H54 (cell line): ENCODE measurements at regions not wholly inside any gene's neighbourhood (a gene's known extent, or its start where the extent isn't known, plus 50 kb on each side); places are given as distances from the start of the nearest gene placed in this dataset.

Experiments
- DNase-seq: peaks from one replicate; pipeline ENCODE4 v3.0.0; 2011; ENCODE audit warnings: low spot score, mixed read lengths; ENCODE audit not compliant: insufficient read length
- FAIRE-seq: peaks from 3 replicates; lab custom pipeline; 2011; peaks lifted over from hg19 to GRCh38; lab: Jason Lieb, UNC
- POLR2A ChIP-seq: IDR thresholded peaks from 2 replicates; pipeline ENCODE4 v1.6.1; 2011; ENCODE audit warnings: low read depth, mild to moderate bottlenecking, low read length

DNA sequence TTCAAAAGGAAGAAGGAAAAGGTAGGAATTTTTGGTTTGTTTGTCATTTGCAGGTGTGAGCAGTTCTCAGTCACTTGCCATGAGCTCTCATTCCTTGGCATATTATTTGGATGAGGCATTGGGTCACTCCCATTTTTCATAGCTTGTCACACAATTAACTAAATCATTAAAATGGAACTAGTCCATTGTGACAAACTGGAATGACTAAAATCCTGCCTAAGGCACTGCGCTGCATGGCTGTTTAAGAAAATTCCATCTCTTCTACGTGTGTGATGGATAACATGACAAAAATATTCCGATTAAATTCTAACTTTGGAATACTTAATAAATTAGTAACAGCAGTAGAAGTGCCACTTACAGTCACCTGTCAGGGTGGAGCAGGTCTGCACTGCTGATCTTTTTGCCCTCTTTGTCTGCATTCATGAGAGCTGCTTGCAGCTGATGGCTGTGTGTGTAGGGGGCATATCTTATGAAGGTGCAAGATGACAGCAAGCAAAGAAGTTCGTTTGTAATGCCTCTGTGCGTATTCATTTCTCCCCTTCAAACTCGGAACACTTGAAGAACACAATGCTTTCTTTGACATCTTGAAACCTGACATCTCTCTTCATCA is 1292.6 kb upstream of the MAP3K7 start:
- TF ChIP-seq POLR2A: no peak
- DNase-seq (no peak), FAIRE-seq (no peak)

GRCh38 chr6:91877994-91878393 is 1291.1 kb upstream of the MAP3K7 start:
- FAIRE-seq (no peak), DNase-seq (no peak)
- TF ChIP-seq POLR2A: no peak

DNA sequence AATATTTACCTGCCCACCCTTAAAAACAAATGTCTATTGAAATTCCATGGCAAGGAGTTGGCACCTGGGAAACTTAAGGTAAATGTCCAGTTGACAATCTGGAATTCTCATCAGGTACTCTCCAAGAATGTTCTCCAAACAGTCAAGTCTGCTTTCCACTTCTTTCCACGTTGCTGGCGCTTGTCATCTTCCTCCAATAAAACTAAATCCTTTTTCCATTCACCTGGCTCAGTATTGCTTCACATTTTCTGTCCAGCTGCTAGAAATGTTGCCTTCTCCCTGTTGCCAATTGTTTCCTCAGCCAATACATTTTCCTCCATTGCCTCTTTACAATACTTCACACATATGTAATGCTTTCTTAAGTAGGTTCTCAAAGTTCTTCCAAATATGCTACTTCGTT is 1288.1 kb upstream of the MAP3K7 start:
- DNase-seq (no peak), FAIRE-seq (no peak)
- no peak for TF ChIP-seq POLR2A

- no peak for TF ChIP-seq POLR2A
- DNase-seq: no peak
- FAIRE-seq: no peak
These were observed 1281.8 kb upstream of the MAP3K7 start for GRCh38 chr6:91868539-91869202.

DNA sequence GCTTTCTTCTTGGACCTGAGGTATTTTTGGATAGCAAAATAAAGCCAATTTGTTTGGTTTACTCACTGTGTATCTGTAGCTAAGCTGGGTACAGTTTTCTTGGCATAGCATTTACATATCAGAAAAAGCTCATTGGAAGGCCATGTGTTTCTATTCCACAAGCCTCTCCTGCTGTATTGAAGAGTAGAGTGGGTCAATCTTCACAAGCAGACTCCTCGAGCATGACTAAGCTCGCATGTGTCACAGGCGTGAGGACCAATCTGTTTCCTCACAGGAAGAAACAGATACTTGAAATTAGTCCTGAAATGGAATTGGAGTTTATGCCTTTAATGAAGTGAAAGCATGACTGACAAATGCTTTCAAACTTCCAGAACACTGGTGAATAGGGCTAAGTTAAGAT is 1279.0 kb upstream of the MAP3K7 start:
- FAIRE-seq (no peak), DNase-seq (no peak)
- TF ChIP-seq POLR2A: no peak

DNA sequence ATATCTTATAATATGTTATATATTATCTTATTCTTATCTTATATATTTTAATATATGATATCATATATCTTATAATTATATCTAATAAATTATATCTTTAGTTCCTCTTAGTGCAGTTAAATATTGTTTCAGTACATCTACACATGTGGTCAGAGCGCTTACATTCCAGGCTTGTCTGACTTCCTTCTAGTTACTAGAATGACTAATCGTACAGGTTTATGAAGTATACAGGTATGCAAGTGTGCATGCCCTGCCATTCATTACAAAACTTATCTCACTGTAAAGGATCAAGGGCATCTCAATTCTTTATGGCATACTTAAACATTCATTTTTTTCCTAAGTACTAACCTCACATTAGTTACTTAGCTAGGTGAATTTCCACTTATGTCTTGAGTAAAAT is 1278.0 kb upstream of the MAP3K7 start:
- no peak for FAIRE-seq
- no peak for TF ChIP-seq POLR2A
- no peak for DNase-seq

- no peak for TF ChIP-seq POLR2A
- FAIRE-seq (no peak), DNase-seq (no peak)
These were observed 1273.9 kb upstream of the MAP3K7 start for GRCh38 chr6:91860541-91861335.

- TF ChIP-seq POLR2A: no peak
- DNase-seq (no peak), FAIRE-seq (no peak)
These were observed 1265.4 kb upstream of the MAP3K7 start for GRCh38 chr6:91852252-91852651.

- DNase-seq (no peak), FAIRE-seq (no peak)
These were observed 1247.9 kb upstream of the MAP3K7 start for GRCh38 chr6:91834813-91835212.

DNA sequence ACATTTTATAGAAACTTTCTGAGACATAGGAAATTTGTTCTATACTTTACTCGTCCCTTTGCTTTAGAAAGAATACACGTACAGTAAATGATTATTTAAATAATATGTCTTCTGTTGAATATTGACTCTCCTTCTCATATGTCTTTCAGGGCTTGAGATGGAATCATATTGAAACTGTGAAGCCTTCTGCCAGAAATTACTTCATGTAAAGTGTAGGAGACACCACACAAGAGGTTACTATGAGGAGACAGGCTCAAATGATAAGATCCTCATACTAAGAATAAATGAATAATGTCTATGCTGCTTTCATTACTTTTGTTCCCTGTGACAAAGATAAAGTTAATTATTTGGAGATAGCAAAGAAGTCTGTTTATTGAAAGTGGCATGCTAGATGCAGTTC is 1240.3 kb upstream of the MAP3K7 start:
- no peak for DNase-seq
- FAIRE-seq: no peak
- no peak for TF ChIP-seq POLR2A

More at GRCh38 chr6:91834813-91835212, 1247.9 kb upstream of the MAP3K7 start:
- TF ChIP-seq POLR2A: no peak

DNA sequence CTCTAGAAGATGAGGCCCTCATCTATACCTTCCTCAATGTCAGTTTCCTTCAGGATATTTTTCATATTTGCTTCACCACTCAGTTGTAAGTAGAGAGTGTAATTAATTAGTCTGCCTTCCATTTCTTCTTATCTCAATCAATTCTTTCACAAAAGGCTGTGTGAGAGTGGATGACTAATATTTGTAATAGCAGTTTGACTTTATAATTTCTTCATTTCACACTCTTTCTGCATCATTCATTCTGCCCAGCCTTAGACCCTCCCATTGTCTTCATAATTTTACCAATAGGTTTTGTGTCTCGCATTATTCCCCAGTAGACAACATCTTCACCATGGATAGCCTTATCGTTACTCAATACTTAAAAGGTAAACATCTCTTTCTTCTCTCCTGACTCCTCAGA is 1239.3 kb upstream of the MAP3K7 start:
- no peak for DNase-seq
- no peak for FAIRE-seq
- no peak for TF ChIP-seq POLR2A

GRCh38 chr6:91824331-91824730 is 1237.5 kb upstream of the MAP3K7 start:
- FAIRE-seq (no peak), DNase-seq (no peak)
- no peak for TF ChIP-seq POLR2A

DNA sequence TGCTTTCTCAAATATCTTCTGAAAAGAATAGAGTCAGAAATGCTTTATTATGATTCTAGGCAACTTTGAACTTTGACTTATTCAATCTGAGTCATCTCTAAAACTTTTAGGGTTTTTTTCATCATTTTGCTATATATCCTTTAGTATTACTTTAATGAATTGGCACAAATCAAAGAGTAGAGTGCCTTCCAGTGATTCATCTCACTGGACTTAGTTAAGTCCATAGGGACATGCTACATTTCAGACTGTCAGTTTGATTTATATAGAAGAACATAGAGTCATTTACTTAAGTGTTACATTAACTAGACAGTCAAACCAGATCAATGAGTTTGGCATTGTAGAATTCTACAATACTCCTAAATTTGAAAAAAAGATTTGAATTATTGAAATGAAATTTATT is 1235.7 kb upstream of the MAP3K7 start:
- FAIRE-seq (no peak), DNase-seq (no peak)
- no peak for TF ChIP-seq POLR2A

DNA sequence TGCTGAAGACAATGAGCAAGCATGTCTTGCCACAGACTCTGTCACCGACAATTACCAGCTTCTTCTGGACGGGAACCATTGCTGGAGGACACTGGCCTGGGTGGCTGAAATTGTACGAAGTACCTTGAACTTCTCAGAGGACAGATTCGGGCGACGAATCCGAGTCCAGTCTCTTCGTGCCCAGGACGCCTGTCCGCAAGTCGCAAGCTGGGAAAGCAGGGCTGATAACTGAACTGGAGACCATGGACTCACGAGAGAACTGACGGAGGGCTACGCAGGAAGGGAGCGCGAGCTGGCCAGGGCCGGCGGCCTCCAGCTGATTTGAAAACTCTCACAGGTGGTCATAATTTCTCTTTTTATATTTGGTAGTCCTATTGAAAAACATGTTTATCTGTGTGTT is 1229.5 kb upstream of the MAP3K7 start:
- FAIRE-seq (no peak), DNase-seq (no peak)
- TF ChIP-seq POLR2A: no peak

GRCh38 chr6:91813641-91814040 is 1226.8 kb upstream of the MAP3K7 start:
- FAIRE-seq (no peak), DNase-seq (no peak)
- no peak for TF ChIP-seq POLR2A
